BLaER1 treated with 17β-estradiol and CSF1 and Interleukin-3, amounts not matched to agents 10 nM and 100 nM (cell line): ENCODE measurements at regions not wholly inside any gene's neighbourhood (a gene's known extent, or its start where the extent isn't known, plus 50 kb on each side); places are given as distances from the start of the nearest gene placed in this dataset.
"Not testable (repeated sequence)": the region's sequence is repeated elsewhere in the genome, so short reads cannot be mapped to it uniquely, and the experiment has no call there.

Experiments used
- H3K27ac ChIP-seq, 11 experiments: shearing (Covaris generic); formaldehyde crosslinking; 2 replicates each; pipeline ENCODE4 v1.8.1; 2022
- H3K27me3 ChIP-seq, 11 experiments: shearing (Covaris generic); formaldehyde crosslinking; 2 replicates each; pipeline ENCODE4 v1.8.1; 2022
- H3K36me3 ChIP-seq, 11 experiments: shearing (Covaris generic); formaldehyde crosslinking; 2 replicates each; pipeline ENCODE4 v1.8.1; 2022
- H3K4me1 ChIP-seq, 10 experiments: shearing (Covaris generic); formaldehyde crosslinking; 2 replicates each; pipeline ENCODE4 v1.8.1; 2022
- H3K4me2 ChIP-seq, 11 experiments: shearing (Covaris generic); formaldehyde crosslinking; 2 replicates each; pipeline ENCODE4 v1.8.1; 2022
- H3K4me3 ChIP-seq, 10 experiments: shearing (Covaris generic); formaldehyde crosslinking; 2 replicates each; pipeline ENCODE4 v1.8.1; 2022
- H3K9ac ChIP-seq, 11 experiments: shearing (Covaris generic); formaldehyde crosslinking; 2 replicates each; pipeline ENCODE4 v1.8.1; 2022
- H3K9me3 ChIP-seq, 11 experiments: shearing (Covaris generic); formaldehyde crosslinking; replicated peaks in 1 of 11; 2 replicates each; pipeline ENCODE4 v1.8.1; 2022
- H4K20me1 ChIP-seq, 11 experiments: shearing (Covaris generic); formaldehyde crosslinking; 2 replicates each; pipeline ENCODE4 v1.8.1; 2022
- Cebpa-rat ChIP-seq, 11 experiments: shearing (Covaris generic); IDR thresholded peaks; 2 replicates each; pipeline ENCODE4 v1.8.1; 2022

GRCh38 chr6:153984811-153985210 is 54.2 kb upstream of the OPRM1 start:
- no peak overlapping the region for H3K4me2 ChIP-seq
- H3K27me3 ChIP-seq = no peaks in the 10 kb centered on the region
- no peak overlapping the region for H3K9ac ChIP-seq
- no peaks in the 10 kb centered on the region for H4K20me1 ChIP-seq
- H3K4me3 ChIP-seq = no peak overlapping the region
- no peaks in the 10 kb centered on the region for H3K36me3 ChIP-seq
- no peak for TF ChIP-seq Cebpa-rat (IDR thresholded peaks at IDR 0.05)
- H3K9me3 ChIP-seq = peaks cover 0 to 2% (median 0%) of the 10 kb centered on the region in 11 experiments; a peak in 1 of 22 replicates
- no peak overlapping the region for H3K27ac ChIP-seq
- H3K4me1 ChIP-seq = 0 out of 20 replicates have a peak, but pooled peaks cover 0 to 6% (median 0%) of the 10 kb centered on the region in 10 experiments

GRCh38 chr6:153980171-153980570 is 58.9 kb upstream of the OPRM1 start:
- Histone ChIP-seq H3K9me3 (peaks cover 0 to 5% (median 0%) of the 10 kb centered on the region in 11 experiments; a peak in 1 of 22 replicates), H3K4me1 (no peaks in the 10 kb centered on the region)
- no peak for TF ChIP-seq Cebpa-rat (IDR thresholded peaks at IDR 0.05)

DNA sequence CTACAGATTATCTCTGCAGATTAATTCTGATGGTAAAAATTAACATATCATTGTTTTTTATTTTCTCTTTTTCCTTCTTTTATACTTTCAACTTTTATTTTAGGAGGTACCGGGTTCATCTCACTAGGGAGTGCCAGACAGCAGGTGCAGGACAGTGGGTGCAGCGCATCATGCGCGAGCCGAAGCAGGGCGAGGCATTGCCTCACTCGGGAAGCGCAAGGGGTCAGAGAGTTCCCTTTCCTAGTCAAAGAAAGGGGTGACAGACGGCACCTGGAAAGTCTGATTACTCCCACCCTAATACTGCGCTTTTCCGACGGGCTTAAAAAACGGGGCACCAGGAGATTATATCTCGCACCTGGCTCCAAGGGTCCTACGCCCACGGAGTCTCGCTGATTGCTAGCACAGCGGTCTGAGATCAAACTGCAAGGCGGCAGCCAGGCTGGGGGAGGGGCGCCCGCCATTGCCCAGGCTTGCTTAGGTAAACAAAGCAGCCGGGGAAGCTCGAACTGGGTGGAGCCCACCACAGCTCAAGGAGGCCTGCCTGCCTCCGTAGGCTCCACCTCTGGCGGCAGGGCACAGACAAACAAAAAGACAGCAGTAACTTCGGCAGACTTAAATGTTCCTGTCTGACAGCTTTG is 60.0 kb upstream of the OPRM1 start:
- not testable (repeated sequence) for H3K27ac ChIP-seq, H4K20me1 ChIP-seq, H3K27me3 ChIP-seq, H3K9me3 ChIP-seq, H3K9ac ChIP-seq, H3K4me3 ChIP-seq, H3K36me3 ChIP-seq, H3K4me2 ChIP-seq, H3K4me1 ChIP-seq

More at GRCh38 chr6:153980171-153980570, 58.9 kb upstream of the OPRM1 start:
- no peaks in the 10 kb centered on the region for H3K36me3 ChIP-seq
- H3K27me3 ChIP-seq = no peaks in the 10 kb centered on the region
- no peak overlapping the region for H3K4me2 ChIP-seq
- no peaks in the 10 kb centered on the region for H4K20me1 ChIP-seq
- no peak overlapping the region for H3K27ac ChIP-seq
- no peak overlapping the region for H3K4me3 ChIP-seq
- no peak overlapping the region for H3K9ac ChIP-seq

DNA sequence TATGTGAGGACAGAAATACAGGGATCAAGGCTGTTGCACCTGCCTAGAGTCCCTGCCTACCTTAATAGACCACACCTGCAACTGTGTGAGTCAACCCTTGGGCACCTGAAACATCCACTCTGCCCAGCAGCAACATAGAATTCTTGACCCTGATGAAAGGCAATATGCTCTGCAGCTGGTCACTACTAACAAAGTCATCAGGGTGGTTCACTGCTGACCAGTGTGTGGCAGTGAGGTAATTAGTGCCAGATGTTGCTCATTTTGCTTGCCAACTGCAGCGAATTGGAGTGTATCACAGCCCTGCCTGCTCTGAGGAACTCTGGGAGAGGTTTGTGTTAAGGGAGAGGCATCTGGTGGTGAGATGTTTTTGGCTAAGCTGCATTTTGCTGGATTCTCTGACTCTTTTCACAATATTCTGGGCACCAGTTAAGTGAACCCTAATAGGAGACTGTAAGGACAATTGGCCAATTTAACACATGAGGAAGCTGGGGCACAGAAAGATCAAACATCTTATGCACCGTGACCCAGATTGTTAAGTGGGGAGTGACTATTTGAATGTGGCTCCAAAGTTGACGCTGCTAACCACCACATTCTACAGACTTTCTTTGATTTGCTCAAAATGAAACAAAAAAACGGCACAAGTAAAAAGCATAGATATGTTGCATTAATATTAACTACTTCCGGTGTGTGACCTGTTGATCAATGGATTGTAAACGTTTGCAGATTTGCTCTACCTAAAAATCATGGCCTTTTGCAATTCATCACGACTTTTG is 61.9 kb upstream of the OPRM1 start:
- H3K9ac ChIP-seq = no peak overlapping the region
- no peak overlapping the region for H3K27ac ChIP-seq
- no peaks in the 10 kb centered on the region for H3K36me3 ChIP-seq
- H3K27me3 ChIP-seq = no peaks in the 10 kb centered on the region
- no peaks in the 10 kb centered on the region for H3K4me1 ChIP-seq
- TF ChIP-seq Cebpa-rat (IDR thresholded peaks at IDR 0.05) = no peak
- no peaks in the 10 kb centered on the region for H4K20me1 ChIP-seq
- no peak overlapping the region for H3K4me2 ChIP-seq
- peaks cover 0 to 5% (median 0%) of the 10 kb centered on the region in 11 experiments; a peak in 1 of 22 replicates for H3K9me3 ChIP-seq
- no peak overlapping the region for H3K4me3 ChIP-seq

- Histone ChIP-seq H3K9me3 (peaks cover 0 to 2% (median 0%) of the 10 kb centered on the region in 11 experiments; a peak in 3 of 22 replicates), H3K4me1 (peaks cover 9 to 19% (median 17%) of the 10 kb centered on the region in 10 experiments; a peak in 18 of 20 replicates), H3K36me3 (no peaks in the 10 kb centered on the region), H3K27ac (no peak overlapping the region), H3K4me3 (no peak overlapping the region), H3K4me2 (peak overlapping the region; percentile 3 to 69 (median 60); a peak in 20 of 22 replicates), H3K27me3 (peaks cover 0 to 15% (median 5%) of the 10 kb centered on the region in 11 experiments; a peak in 10 of 22 replicates), H3K9ac (no peak overlapping the region), H4K20me1 (no peaks in the 10 kb centered on the region)
- TF ChIP-seq Cebpa-rat (IDR thresholded peaks at IDR 0.05) = no peak
Observed at GRCh38 chr6:153966001-153966400, 73.0 kb upstream of the OPRM1 start.

- Histone ChIP-seq H3K4me1 (peaks cover 9 to 19% (median 18%) of the 10 kb centered on the region in 10 experiments), H3K9ac (no peak overlapping the region), H3K27me3 (peaks cover 0 to 15% (median 5%) of the 10 kb centered on the region in 11 experiments; a peak in 10 of 22 replicates), H3K4me3 (no peak overlapping the region), H3K9me3 (no peaks in the 10 kb centered on the region), H3K36me3 (no peaks in the 10 kb centered on the region), H4K20me1 (no peaks in the 10 kb centered on the region), H3K27ac (no peak overlapping the region), H3K4me2 (no peak overlapping the region)
- TF ChIP-seq Cebpa-rat (IDR thresholded peaks at IDR 0.05) = no peak
Observed at GRCh38 chr6:153963352-153963751, 75.7 kb upstream of the OPRM1 start.

GRCh38 chr6:153962555-153962954 is 76.5 kb upstream of the OPRM1 start:
- H4K20me1 ChIP-seq = no peaks in the 10 kb centered on the region
- H3K4me2 ChIP-seq = no peak overlapping the region
- H3K4me1 ChIP-seq = peaks cover 12 to 24% (median 20%) of the 10 kb centered on the region in 10 experiments
- H3K9ac ChIP-seq = no peak overlapping the region
- H3K27me3 ChIP-seq = peaks cover 0 to 11% (median 5%) of the 10 kb centered on the region in 11 experiments; a peak in 10 of 22 replicates
- no peaks in the 10 kb centered on the region for H3K36me3 ChIP-seq
- no peaks in the 10 kb centered on the region for H3K9me3 ChIP-seq
- TF ChIP-seq Cebpa-rat (IDR thresholded peaks at IDR 0.05) = no peak
- H3K27ac ChIP-seq = no peak overlapping the region
- H3K4me3 ChIP-seq = no peak overlapping the region

DNA sequence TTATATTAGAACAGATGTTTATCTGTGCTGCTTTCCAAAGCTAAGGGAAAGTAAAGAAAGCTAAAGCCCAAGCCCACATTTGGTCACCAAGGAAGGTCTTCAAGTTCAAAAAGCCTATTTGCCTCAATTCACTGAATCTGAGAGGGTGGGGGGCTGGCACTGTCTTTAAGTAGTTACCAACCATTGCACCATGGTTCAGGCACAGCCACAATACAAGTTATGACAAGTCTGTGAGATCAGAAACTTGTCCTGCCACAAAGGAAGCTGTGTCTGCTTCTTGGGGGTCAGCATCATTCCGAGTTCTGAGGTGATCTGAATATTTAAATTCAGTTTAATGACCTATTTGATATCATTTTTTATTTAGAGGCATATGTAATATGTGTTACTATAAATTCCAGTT is 78.3 kb upstream of the OPRM1 start:
- no peak overlapping the region for H3K4me3 ChIP-seq
- H4K20me1 ChIP-seq = no peaks in the 10 kb centered on the region
- no peak for TF ChIP-seq Cebpa-rat (IDR thresholded peaks at IDR 0.05)
- no peaks in the 10 kb centered on the region for H3K9me3 ChIP-seq
- H3K36me3 ChIP-seq = no peaks in the 10 kb centered on the region
- no peak overlapping the region for H3K4me2 ChIP-seq
- no peak overlapping the region for H3K27ac ChIP-seq
- no peak overlapping the region for H3K9ac ChIP-seq
- H3K4me1 ChIP-seq = peaks cover 6 to 30% (median 10%) of the 10 kb centered on the region in 10 experiments
- 0 out of 22 replicates have a peak, but pooled peaks cover 0 to 3% (median 0%) of the 10 kb centered on the region in 11 experiments for H3K27me3 ChIP-seq

GRCh38 chr6:153960281-153960680 is 78.8 kb upstream of the OPRM1 start:
- H3K27ac ChIP-seq = no peak overlapping the region
- 0 out of 22 replicates have a peak, but pooled peaks cover 0 to 3% (median 0%) of the 10 kb centered on the region in 11 experiments for H3K27me3 ChIP-seq
- H4K20me1 ChIP-seq = no peaks in the 10 kb centered on the region
- no peaks in the 10 kb centered on the region for H3K9me3 ChIP-seq
- H3K4me1 ChIP-seq = peaks cover 1 to 26% (median 6%) of the 10 kb centered on the region in 10 experiments
- no peak overlapping the region for H3K4me2 ChIP-seq
- no peak for TF ChIP-seq Cebpa-rat (IDR thresholded peaks at IDR 0.05)
- H3K4me3 ChIP-seq = no peak overlapping the region
- no peak overlapping the region for H3K9ac ChIP-seq
- no peaks in the 10 kb centered on the region for H3K36me3 ChIP-seq
